ENCODE measurements at regions not wholly inside any gene's neighbourhood (a gene's known extent, or its start where the extent isn't known, plus 50 kb on each side); places are given as distances from the start of the nearest gene placed in this dataset.

GRCh38 chr20:19833395-19833794 is 75.3 kb downstream of the RIN2 start:
- H3K4me3 ChIP-seq (ENCODE audit: low read depth, poor library complexity, severe bottlenecking), result no peak overlapping the region
- DNase-seq (ENCODE audit: low spot score in 2 of 2), result no peak
- intact Hi-C loops (cut with DNase I; ENCODE audit: low total_unique reads), result no loop called here
- TF ChIP-seq POLR2A (IDR thresholded peaks at IDR 0.05), result no peak
- TF ChIP-seq, protein P1, sequence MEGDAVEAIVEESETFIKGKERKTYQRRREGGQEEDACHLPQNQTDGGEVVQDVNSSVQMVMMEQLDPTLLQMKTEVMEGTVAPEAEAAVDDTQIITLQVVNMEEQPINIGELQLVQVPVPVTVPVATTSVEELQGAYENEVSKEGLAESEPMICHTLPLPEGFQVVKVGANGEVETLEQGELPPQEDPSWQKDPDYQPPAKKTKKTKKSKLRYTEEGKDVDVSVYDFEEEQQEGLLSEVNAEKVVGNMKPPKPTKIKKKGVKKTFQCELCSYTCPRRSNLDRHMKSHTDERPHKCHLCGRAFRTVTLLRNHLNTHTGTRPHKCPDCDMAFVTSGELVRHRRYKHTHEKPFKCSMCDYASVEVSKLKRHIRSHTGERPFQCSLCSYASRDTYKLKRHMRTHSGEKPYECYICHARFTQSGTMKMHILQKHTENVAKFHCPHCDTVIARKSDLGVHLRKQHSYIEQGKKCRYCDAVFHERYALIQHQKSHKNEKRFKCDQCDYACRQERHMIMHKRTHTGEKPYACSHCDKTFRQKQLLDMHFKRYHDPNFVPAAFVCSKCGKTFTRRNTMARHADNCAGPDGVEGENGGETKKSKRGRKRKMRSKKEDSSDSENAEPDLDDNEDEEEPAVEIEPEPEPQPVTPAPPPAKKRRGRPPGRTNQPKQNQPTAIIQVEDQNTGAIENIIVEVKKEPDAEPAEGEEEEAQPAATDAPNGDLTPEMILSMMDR (IDR thresholded peaks at IDR 0.05), result no peak
- 78 to 86% methylated on average over 6 of the region's 6 CpGs for WGBS, 2 donors

- intact Hi-C loops (cut with DNase I; ENCODE audit: low total_unique reads), result no loop called here
- no peak overlapping the region for H3K4me3 ChIP-seq (ENCODE audit: low read depth, poor library complexity, severe bottlenecking)
- TF ChIP-seq POLR2A (IDR thresholded peaks at IDR 0.05), result no peak
- TF ChIP-seq, protein P1 (IDR thresholded peaks at IDR 0.05), result no peak
- WGBS, 2 donors, result 90 to 92% methylated on average over 4 of the region's 4 CpGs
- no peak for DNase-seq (ENCODE audit: low spot score in 2 of 2)
Observed at GRCh38 chr20:19834287-19834686, 76.2 kb downstream of the RIN2 start.

GRCh38 chr20:19834783-19835182 is 76.7 kb downstream of the RIN2 start:
- H3K4me3 ChIP-seq (ENCODE audit: low read depth, poor library complexity, severe bottlenecking), result no peak overlapping the region
- no peak for TF ChIP-seq POLR2A (IDR thresholded peaks at IDR 0.05)
- TF ChIP-seq, protein P1 (IDR thresholded peaks at IDR 0.05), result no peak
- DNase-seq (ENCODE audit: low spot score in 2 of 2), result no peak
- intact Hi-C loops (cut with DNase I; ENCODE audit: low total_unique reads), result no loop called here
- 100% methylated on average over 1 of the region's 1 CpG for WGBS, 2 donors

GRCh38 chr20:19835533-19836222 is 77.6 kb downstream of the RIN2 start:
- TF ChIP-seq, protein P1 (IDR thresholded peaks at IDR 0.05), result no peak
- no peak for TF ChIP-seq POLR2A (IDR thresholded peaks at IDR 0.05)
- no peak for DNase-seq (ENCODE audit: low spot score in 2 of 2)
- no peak overlapping the region for H3K4me3 ChIP-seq (ENCODE audit: low read depth, poor library complexity, severe bottlenecking)
- 71 to 77% methylated on average over 9 of the region's 9 CpGs for WGBS, 2 donors
- intact Hi-C loops (cut with DNase I; ENCODE audit: low total_unique reads), result no loop called here

GRCh38 chr20:19838468-19838867 is 80.4 kb downstream of the RIN2 start:
- no peak overlapping the region for H3K4me3 ChIP-seq (ENCODE audit: low read depth, poor library complexity, severe bottlenecking)
- WGBS, 2 donors, result 44 to 65% methylated on average over 4 to 5 of the region's 5 CpGs
- DNase-seq (ENCODE audit: low spot score in 2 of 2), result no peak
- no peak for TF ChIP-seq POLR2A (IDR thresholded peaks at IDR 0.05)
- TF ChIP-seq, protein P1 (IDR thresholded peaks at IDR 0.05), result no peak
- intact Hi-C loops (cut with DNase I; ENCODE audit: low total_unique reads), result no loop called here

- no peak overlapping the region for H3K4me3 ChIP-seq (ENCODE audit: low read depth, poor library complexity, severe bottlenecking)
- 85 to 89% methylated on average over 9 of the region's 9 CpGs for WGBS, 2 donors
- no peak for DNase-seq (ENCODE audit: low spot score in 2 of 2)
- TF ChIP-seq, protein P1 (IDR thresholded peaks at IDR 0.05), result no peak
- no peak for TF ChIP-seq POLR2A (IDR thresholded peaks at IDR 0.05)
- intact Hi-C loops (cut with DNase I; ENCODE audit: low total_unique reads), result no loop called here
Observed at GRCh38 chr20:19839053-19839452, 81.0 kb downstream of the RIN2 start.
